Gastroesophageal sphincter (tissue), 3 donors: ENCODE measurements at regions not wholly inside any gene's neighbourhood (a gene's known extent, or its start where the extent isn't known, plus 50 kb on each side); places are given as distances from the start of the nearest gene placed in this dataset.

Source experiments
- EP300 ChIP-seq: sonication (generic); formaldehyde crosslinking; IDR thresholded peaks from one replicate; pipeline ENCODE4 v1.6.1; 2017; ENCODE audit warnings: antibody characterized with exemption, mild to moderate bottlenecking
- POLR2AphosphoS5 ChIP-seq: sonication (generic); formaldehyde crosslinking; IDR thresholded peaks from one replicate; pipeline ENCODE4 v1.6.1; 2017; ENCODE audit warnings: antibody characterized with exemption
- TF ChIP-seq, protein P1 (sequence below), 4 experiments: fragments of 200-600 bp in 2 of 4; fragments of 450-650 bp in 2 of 4; sonication (generic) in 1 of 4; IDR thresholded peaks; one replicate each; pipeline ENCODE4 v1.5.1; 2017 to 2019; ENCODE audit warnings: antibody characterized with exemption in 4 of 4, mild to moderate bottlenecking in 2 of 4, moderate library complexity in 2 of 4

GRCh38 chr18:72648079-72648478 lies 103.9 kb upstream of the CBLN2 start:
- TF ChIP-seq, protein P1, sequence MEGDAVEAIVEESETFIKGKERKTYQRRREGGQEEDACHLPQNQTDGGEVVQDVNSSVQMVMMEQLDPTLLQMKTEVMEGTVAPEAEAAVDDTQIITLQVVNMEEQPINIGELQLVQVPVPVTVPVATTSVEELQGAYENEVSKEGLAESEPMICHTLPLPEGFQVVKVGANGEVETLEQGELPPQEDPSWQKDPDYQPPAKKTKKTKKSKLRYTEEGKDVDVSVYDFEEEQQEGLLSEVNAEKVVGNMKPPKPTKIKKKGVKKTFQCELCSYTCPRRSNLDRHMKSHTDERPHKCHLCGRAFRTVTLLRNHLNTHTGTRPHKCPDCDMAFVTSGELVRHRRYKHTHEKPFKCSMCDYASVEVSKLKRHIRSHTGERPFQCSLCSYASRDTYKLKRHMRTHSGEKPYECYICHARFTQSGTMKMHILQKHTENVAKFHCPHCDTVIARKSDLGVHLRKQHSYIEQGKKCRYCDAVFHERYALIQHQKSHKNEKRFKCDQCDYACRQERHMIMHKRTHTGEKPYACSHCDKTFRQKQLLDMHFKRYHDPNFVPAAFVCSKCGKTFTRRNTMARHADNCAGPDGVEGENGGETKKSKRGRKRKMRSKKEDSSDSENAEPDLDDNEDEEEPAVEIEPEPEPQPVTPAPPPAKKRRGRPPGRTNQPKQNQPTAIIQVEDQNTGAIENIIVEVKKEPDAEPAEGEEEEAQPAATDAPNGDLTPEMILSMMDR (IDR thresholded peaks at IDR 0.05): no peak
- TF ChIP-seq POLR2AphosphoS5 (no peak), EP300 (no peak)
